Osteocyte (in vitro differentiated cells): ENCODE measurements at regions not wholly inside any gene's neighbourhood (a gene's known extent, or its start where the extent isn't known, plus 50 kb on each side); places are given as distances from the start of the nearest gene placed in this dataset.

Experiments used
- DNase-seq: peaks from one replicate; pipeline ENCODE4 v3.0.0; 2021; ENCODE audit warnings: mixed read lengths; ENCODE audit not compliant: unreplicated experiment; ENCODE audit errors: extremely low spot score
- H3K27ac Mint-ChIP-seq: one replicate; pipeline ENCODE4 v1.8.0; 2021; ENCODE audit warnings: mild to moderate bottlenecking, mixed read lengths; ENCODE audit not compliant: unreplicated experiment
- H3K27me3 Mint-ChIP-seq: one replicate; pipeline ENCODE4 v1.8.0; 2021; ENCODE audit warnings: mixed read lengths; ENCODE audit not compliant: unreplicated experiment
- H3K36me3 Mint-ChIP-seq: one replicate; pipeline ENCODE4 v1.8.0; 2021; ENCODE audit warnings: mixed read lengths; ENCODE audit not compliant: unreplicated experiment
- H3K4me1 Mint-ChIP-seq: one replicate; pipeline ENCODE4 v1.8.0; 2021; ENCODE audit warnings: mixed read lengths; ENCODE audit not compliant: unreplicated experiment
- H3K4me3 Mint-ChIP-seq: one replicate; pipeline ENCODE4 v1.8.0; 2021; ENCODE audit warnings: mild to moderate bottlenecking, moderate library complexity, mixed read lengths; ENCODE audit not compliant: unreplicated experiment
- H3K9me3 Mint-ChIP-seq: one replicate; pipeline ENCODE4 v1.8.0; 2021; ENCODE audit warnings: mixed read lengths; ENCODE audit not compliant: unreplicated experiment
- TF ChIP-seq, protein P1 (sequence below): fragments of 200-600 bp; sonication (generic); IDR thresholded peaks from 2 replicates; pipeline ENCODE4 v1.5.0; 2021; ENCODE audit warnings: antibody characterized with exemption, mild to moderate bottlenecking, moderate library complexity

DNA sequence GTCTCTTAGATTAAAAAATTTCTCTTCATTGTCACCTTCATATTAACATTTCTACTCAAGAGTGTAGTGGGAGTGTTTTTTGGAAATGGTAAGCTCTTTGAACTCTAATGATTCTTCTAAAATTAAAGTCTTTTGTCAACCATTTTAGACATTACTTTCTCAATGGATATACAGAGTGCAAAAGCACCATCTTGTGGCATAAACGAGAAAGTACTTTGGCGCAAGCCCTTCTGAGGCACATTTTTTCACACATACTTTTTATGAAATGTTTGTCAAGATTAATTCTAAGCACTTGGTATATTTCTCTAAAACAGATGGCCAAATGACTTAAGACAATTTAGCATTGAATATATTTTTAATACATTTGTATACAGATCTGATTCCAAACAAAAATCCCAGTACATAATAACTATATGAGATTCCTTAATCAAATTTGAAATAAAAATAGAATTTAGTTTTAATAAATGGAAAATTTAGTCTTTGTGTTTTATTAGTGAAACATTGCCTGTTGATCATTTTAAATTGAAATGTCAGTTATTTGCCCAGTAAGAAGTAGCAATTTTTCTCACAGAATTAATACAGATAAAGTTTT lies 63.3 kb upstream of the GALNT5 start:
- Mint-ChIP-seq H3K36me3 (no peaks in the 10 kb centered on the region), H3K27me3 (peaks cover 4% of the 10 kb centered on the region), H3K27ac (no peak overlapping the region), H3K4me3 (no peak overlapping the region), H3K4me1 (peaks cover 13% of the 10 kb centered on the region), H3K9me3 (no peaks in the 10 kb centered on the region)
- TF ChIP-seq, protein P1, sequence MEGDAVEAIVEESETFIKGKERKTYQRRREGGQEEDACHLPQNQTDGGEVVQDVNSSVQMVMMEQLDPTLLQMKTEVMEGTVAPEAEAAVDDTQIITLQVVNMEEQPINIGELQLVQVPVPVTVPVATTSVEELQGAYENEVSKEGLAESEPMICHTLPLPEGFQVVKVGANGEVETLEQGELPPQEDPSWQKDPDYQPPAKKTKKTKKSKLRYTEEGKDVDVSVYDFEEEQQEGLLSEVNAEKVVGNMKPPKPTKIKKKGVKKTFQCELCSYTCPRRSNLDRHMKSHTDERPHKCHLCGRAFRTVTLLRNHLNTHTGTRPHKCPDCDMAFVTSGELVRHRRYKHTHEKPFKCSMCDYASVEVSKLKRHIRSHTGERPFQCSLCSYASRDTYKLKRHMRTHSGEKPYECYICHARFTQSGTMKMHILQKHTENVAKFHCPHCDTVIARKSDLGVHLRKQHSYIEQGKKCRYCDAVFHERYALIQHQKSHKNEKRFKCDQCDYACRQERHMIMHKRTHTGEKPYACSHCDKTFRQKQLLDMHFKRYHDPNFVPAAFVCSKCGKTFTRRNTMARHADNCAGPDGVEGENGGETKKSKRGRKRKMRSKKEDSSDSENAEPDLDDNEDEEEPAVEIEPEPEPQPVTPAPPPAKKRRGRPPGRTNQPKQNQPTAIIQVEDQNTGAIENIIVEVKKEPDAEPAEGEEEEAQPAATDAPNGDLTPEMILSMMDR, result peak; percentile 83
- DNase-seq, result no peak

DNA sequence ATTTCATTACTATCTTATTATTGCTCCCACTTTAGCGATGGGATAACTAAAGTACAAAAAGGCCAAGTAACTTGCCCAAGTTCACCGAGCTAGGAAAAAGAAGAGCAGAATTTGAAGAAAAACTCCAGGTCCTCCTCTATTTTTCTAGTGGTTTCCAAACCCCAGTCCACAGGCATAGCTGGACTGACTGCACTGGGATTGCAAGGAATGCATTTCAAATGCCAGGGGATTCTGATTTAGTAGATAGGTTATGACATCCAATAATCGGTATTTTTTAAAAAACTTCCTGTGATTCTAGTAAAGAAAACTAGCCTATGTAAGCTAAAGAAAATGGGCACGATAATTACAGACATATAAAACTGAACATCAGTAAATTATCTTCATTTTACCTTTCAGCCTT lies 62.7 kb upstream of the GALNT5 start:
- Mint-ChIP-seq H3K36me3 (no peaks in the 10 kb centered on the region), H3K27ac (no peak overlapping the region), H3K4me3 (no peak overlapping the region), H3K4me1 (peaks cover 9% of the 10 kb centered on the region), H3K9me3 (no peaks in the 10 kb centered on the region), H3K27me3 (peaks cover 4% of the 10 kb centered on the region)
- DNase-seq, result no peak
- TF ChIP-seq, protein P1, result no peak

DNA sequence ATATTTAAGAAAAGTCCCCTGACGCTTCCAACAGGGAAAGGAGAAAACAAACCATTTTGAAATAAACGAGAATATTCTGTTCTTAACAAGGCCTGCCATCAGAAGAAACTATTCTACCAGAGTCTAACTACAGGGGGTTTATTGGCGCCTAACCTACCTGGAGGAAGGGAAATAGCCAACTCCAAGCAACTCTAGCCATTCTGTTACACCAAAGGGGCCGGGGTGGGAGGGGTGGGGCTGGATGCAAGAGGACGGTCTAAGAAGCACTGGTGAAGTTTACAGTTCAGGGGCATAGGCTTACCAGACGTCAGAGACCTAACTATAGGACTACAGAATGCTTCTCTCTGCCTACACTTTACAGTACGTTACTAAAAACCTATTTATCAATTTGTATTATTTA lies 60.5 kb upstream of the GALNT5 start:
- Mint-ChIP-seq H3K4me3 (no peak overlapping the region), H3K4me1 (peaks cover 1% of the 10 kb centered on the region), H3K9me3 (no peaks in the 10 kb centered on the region), H3K36me3 (no peaks in the 10 kb centered on the region), H3K27ac (no peak overlapping the region), H3K27me3 (peaks cover 4% of the 10 kb centered on the region)
- TF ChIP-seq, protein P1, result no peak
- DNase-seq, result no peak

DNA sequence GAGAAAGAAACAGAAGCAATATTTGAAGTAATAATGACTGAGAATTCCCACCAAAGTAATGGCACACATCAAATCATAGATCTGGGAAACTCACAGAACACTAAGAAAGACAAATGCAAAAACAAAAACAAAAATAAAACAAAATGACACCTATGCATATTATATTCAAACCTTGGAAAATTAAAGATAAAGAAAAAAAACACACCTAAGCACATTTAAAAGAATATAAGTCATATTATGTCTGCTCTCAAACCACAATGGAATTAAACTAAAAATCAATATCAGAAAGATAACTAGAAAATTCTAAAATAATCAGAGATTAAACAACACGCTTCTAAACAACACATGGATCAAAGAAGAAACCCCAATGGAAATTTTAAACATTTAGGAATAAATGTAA lies 59.7 kb upstream of the GALNT5 start:
- Mint-ChIP-seq H3K27ac (no peak overlapping the region), H3K36me3 (no peaks in the 10 kb centered on the region), H3K4me1 (peaks cover 1% of the 10 kb centered on the region), H3K27me3 (peaks cover 4% of the 10 kb centered on the region), H3K4me3 (no peak overlapping the region), H3K9me3 (no peaks in the 10 kb centered on the region)
- DNase-seq, result no peak
- TF ChIP-seq, protein P1, result no peak

DNA sequence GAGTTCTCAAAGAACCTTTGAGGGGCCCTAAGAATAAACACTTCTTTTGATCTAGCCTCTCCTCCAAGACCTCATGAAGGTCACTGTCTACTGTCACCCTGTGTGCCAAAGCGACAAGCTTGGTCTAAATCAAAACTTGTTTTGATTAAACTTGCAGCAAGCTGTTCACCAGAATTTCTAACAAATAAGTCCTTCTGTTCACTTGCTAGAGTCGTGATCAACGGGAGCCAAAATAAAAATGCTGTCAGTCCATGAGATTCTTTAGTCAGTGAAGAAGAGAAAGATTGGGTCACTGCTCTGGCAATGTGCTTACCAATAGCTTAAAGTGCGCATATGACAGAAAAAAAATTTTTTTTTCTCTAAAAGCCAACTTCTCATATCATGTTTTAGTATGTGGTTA lies 53.9 kb upstream of the GALNT5 start:
- DNase-seq, result no peak

More for the DNA sequence above, 53.9 kb upstream of the GALNT5 start:
- H3K4me1 Mint-ChIP-seq, result no peaks in the 10 kb centered on the region
- no peaks in the 10 kb centered on the region for H3K9me3 Mint-ChIP-seq
- peaks cover 9% of the 10 kb centered on the region for H3K27me3 Mint-ChIP-seq
- TF ChIP-seq, protein P1, result no peak
- H3K27ac Mint-ChIP-seq, result no peak overlapping the region
- no peaks in the 10 kb centered on the region for H3K36me3 Mint-ChIP-seq
- no peak overlapping the region for H3K4me3 Mint-ChIP-seq
